ENCODE measurements at regions not wholly inside any gene's neighbourhood (a gene's known extent, or its start where the extent isn't known, plus 50 kb on each side); places are given as distances from the start of the nearest gene placed in this dataset.
A peak's percentile ranks its signal among the peaks of the same experiment; 100 is the strongest.

DNA sequence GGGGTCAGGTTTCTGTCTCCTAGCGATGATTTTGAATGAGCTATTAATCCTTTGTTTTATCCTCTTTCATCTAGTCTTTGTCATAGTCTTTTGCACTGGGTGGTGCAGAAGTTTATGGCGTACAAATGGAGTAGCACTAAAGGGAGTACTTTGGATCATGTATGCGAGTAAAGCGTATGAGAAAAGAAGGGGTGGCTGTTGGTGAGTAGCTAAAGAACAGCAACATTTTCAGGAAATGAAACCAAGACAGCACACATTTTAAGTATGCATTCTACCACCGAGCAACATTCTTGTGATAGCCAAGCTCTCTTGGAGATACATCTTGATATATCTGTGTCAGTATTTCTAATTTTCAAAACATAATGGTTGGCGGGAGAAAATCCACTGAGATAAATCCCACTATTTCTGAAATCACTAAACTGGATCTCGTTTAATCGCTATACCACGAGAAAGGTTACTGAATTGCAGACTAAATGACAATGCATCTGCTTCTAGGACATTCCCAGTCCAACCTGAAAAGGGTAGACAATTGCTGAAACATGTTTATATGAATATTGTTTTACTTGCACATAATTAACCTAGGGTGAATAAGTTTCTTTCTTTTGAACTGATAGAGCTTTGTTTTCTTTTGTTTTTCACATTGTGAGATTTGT lies 196.1 kb downstream of the TRIM27 start:
- Histone ChIP-seq H3K4me3 (ENCODE audit: low read depth, low read length) (no peak overlapping the region), H3K27me3 (ENCODE audit: control insufficient read depth, insufficient read depth, low read length) (peaks cover 20% of the 10 kb centered on the region)
- TF ChIP-seq CTCF (IDR thresholded peaks at IDR 0.05; ENCODE audit: insufficient read depth, low read length, poor library complexity, severe bottlenecking) = no peak

GRCh38 chr6:28729501-28730402 lies 194.0 kb downstream of the TRIM27 start:
- H3K36me3 ChIP-seq (ENCODE audit: control insufficient read depth, insufficient read depth, low read length) = no peaks in the 10 kb centered on the region
- H3K27me3 ChIP-seq (ENCODE audit: control insufficient read depth, insufficient read depth, low read length) = peaks cover 30% of the 10 kb centered on the region
- no peak for DNase-seq (ENCODE audit: low read depth)
- TF ChIP-seq CTCF (IDR thresholded peaks at IDR 0.05; ENCODE audit: insufficient read depth, low read length, poor library complexity, severe bottlenecking) = no peak
- H3K4me3 ChIP-seq (ENCODE audit: low read depth, low read length) = peak overlapping the region; percentile 50

More for the DNA sequence above, 196.1 kb downstream of the TRIM27 start:
- no peaks in the 10 kb centered on the region for H3K36me3 ChIP-seq (ENCODE audit: control insufficient read depth, insufficient read depth, low read length)
- no peak for DNase-seq (ENCODE audit: low read depth)

DNA sequence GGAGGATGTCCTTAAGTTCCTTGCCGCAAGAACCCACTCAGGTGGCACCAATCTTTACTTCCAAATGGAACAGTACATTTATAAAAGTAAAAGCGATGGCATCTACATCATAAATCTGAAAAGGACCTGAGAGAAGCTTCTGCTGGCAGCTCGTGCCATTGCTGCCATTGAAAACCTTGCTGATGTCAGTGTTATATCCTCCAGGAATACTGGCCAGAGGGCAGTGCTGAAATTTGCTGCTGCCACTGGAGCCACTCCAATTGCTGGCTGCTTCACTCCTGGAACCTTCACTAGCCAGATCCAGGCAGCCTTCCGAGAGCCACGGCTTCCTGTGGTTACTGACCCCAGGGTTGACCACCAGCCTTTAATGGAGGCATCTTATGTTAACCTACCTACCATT lies 191.7 kb downstream of the TRIM27 start:
- no peak for DNase-seq (ENCODE audit: low read depth)
- H3K36me3 ChIP-seq (ENCODE audit: control insufficient read depth, insufficient read depth, low read length) = no peaks in the 10 kb centered on the region
- no peak overlapping the region for H3K4me3 ChIP-seq (ENCODE audit: low read depth, low read length)
- H3K27me3 ChIP-seq (ENCODE audit: control insufficient read depth, insufficient read depth, low read length) = peaks cover 42% of the 10 kb centered on the region
- TF ChIP-seq CTCF (IDR thresholded peaks at IDR 0.05; ENCODE audit: insufficient read depth, low read length, poor library complexity, severe bottlenecking) = no peak

DNA sequence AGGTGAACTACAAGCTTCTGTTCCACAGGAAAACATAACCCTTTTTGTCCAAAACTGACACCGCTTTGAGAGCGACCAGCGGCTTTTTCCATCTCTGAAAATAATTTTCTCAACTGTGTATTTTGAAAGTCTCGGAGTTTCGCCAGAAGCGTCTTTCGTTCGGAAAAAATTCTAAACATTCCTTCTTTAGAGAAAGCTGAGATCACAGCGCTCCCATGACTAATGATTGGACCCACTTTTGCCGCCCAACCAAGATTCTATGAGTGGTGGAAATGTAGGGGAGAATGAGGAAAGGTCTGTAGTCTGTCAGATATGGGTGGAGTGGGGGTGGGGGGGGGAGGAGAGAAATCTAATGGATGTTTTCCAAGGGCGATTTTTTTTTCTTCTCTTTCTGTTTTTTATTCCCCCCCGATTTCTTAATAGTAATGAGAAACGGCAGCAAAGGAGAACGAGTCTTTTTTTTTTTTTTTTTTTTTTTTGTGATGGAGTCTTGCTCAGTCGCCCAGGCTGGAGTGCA lies 189.3 kb downstream of the TRIM27 start:
- H3K36me3 ChIP-seq (ENCODE audit: control insufficient read depth, insufficient read depth, low read length) = no peaks in the 10 kb centered on the region
- no peak for TF ChIP-seq CTCF (IDR thresholded peaks at IDR 0.05; ENCODE audit: insufficient read depth, low read length, poor library complexity, severe bottlenecking)
- no peak for DNase-seq (ENCODE audit: low read depth)
- peaks cover 53% of the 10 kb centered on the region for H3K27me3 ChIP-seq (ENCODE audit: control insufficient read depth, insufficient read depth, low read length)
- H3K4me3 ChIP-seq (ENCODE audit: low read depth, low read length) = no peak overlapping the region

DNA sequence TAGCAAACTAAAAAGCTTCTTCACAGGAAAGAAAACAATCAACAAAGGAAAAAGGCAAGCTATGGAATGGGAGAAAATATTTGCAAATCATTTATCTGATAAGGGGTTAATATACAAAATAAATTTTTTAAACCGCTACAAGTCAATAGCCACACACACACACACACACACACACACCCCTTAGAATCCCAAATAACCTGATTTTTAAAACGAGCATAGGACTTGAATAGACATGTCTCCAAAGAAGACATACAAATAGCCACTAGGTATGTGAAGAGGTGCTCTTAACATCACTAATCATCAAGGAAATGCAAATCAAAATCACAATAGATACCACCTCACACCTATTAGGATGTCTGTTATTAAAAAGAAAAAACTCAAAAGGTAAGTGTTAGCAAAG lies 187.7 kb downstream of the TRIM27 start:
- no peaks in the 10 kb centered on the region for H3K36me3 ChIP-seq (ENCODE audit: control insufficient read depth, insufficient read depth, low read length)
- TF ChIP-seq CTCF (IDR thresholded peaks at IDR 0.05; ENCODE audit: insufficient read depth, low read length, poor library complexity, severe bottlenecking) = no peak
- peaks cover 44% of the 10 kb centered on the region for H3K27me3 ChIP-seq (ENCODE audit: control insufficient read depth, insufficient read depth, low read length)
- no peak overlapping the region for H3K4me3 ChIP-seq (ENCODE audit: low read depth, low read length)
- DNase-seq (ENCODE audit: low read depth) = no peak

All from kidney epithelial cell (primary cell).